GM12865 (cell line): ENCODE measurements at regions not wholly inside any gene's neighbourhood (a gene's known extent, or its start where the extent isn't known, plus 50 kb on each side); places are given as distances from the start of the nearest gene placed in this dataset.

Source experiments
- DNase-seq: peaks from one replicate; pipeline ENCODE4 v3.0.0; 2010; ENCODE audit warnings: low read depth
- H3K4me3 ChIP-seq: 2 replicates; pipeline ENCODE4 v1.5.1; 2011; ENCODE audit warnings: mild to moderate bottlenecking, low read depth, low read length, control low read depth
- TF ChIP-seq, protein P1 (sequence below): IDR thresholded peaks from 2 replicates; pipeline ENCODE4 v1.5.1; 2011; ENCODE audit warnings: low read length, control low read depth, low read depth, inconsistent platforms; ENCODE audit not compliant: insufficient read depth; ENCODE audit errors: missing control alignments

- TF ChIP-seq, protein P1, sequence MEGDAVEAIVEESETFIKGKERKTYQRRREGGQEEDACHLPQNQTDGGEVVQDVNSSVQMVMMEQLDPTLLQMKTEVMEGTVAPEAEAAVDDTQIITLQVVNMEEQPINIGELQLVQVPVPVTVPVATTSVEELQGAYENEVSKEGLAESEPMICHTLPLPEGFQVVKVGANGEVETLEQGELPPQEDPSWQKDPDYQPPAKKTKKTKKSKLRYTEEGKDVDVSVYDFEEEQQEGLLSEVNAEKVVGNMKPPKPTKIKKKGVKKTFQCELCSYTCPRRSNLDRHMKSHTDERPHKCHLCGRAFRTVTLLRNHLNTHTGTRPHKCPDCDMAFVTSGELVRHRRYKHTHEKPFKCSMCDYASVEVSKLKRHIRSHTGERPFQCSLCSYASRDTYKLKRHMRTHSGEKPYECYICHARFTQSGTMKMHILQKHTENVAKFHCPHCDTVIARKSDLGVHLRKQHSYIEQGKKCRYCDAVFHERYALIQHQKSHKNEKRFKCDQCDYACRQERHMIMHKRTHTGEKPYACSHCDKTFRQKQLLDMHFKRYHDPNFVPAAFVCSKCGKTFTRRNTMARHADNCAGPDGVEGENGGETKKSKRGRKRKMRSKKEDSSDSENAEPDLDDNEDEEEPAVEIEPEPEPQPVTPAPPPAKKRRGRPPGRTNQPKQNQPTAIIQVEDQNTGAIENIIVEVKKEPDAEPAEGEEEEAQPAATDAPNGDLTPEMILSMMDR: no peak
- DNase-seq: no peak
- no peak overlapping the region for H3K4me3 ChIP-seq
Measured at GRCh38 chr16:51245658-51245995, 94.6 kb upstream of the SALL1 start.

- no peak for DNase-seq
- TF ChIP-seq, protein P1: no peak
- H3K4me3 ChIP-seq: no peak overlapping the region
Measured at GRCh38 chr16:51244887-51245657, 94.0 kb upstream of the SALL1 start.

DNA sequence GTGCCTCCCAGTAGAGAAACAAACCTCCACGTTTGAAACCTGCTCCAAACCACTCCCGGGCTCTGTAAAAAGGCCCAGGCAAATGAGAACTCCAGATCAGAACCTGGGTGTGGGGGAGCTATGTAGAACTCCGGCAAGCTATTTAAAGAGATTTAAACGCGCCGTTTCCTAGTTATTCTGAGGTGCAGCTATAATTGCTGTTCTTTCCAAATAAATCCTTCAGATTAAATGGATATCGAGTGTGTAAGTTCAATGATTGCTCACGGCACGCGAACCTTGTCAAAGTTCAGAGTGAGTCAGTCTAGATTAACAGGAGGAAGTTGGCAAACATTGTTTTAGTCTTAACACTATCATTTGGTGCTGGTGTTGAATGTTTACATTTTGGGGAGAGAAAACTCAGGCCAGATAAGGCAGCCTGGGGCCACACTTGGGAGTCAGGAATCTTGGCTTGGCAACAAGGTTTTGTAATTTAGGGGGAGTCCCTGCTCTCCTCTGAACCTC is 92.9 kb upstream of the SALL1 start:
- DNase-seq: no peak
- TF ChIP-seq, protein P1: no peak
- no peak overlapping the region for H3K4me3 ChIP-seq

- DNase-seq: no peak
- no peak overlapping the region for H3K4me3 ChIP-seq
- TF ChIP-seq, protein P1: no peak
Measured at GRCh38 chr16:51242296-51242994, 91.4 kb upstream of the SALL1 start.

DNA sequence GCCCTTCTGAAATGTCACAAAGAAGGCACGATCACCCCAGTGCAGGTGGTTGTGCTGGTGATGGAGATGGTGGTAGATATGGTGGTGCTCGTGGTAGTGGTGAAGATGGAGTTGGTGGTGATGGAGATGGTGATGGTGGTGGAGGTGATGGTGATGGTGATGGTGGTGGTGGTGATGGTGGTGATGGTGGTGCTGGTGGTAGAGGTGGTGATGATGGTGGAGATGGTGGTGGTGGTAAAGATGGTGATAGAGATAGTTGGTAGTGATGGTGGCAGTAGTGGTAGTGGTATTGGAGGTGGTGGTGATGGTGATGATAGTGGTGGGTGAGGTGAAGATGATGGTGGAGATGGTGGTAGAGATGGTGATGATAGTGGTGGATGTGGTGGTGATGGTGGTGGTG is 88.1 kb upstream of the SALL1 start:
- H3K4me3 ChIP-seq: no peak overlapping the region
- DNase-seq: no peak
- TF ChIP-seq, protein P1: no peak

DNA sequence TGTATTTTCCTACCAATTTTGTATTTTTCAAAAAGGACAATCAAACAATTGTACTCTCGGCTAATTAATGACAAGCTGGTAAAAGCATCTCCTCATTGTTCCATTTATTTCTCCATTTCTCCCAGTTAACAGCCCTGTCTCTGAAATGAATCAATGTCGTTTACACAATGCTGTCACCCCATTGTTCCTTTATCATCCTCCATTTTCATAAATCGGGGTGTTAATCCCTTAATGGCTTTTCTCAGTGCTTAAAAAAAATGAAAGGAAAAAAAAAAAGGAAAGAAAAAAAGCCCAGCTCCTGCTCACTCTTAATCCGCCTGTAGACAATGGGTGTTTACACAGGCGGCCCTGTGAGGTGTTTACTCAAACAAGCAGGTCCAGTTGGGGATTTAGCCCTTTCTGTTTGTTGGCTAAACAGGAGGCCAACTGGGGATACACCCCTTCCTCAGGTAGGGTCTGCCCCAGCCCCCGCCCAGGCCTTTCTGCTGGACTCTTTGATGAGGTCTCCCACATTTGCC is 86.8 kb upstream of the SALL1 start:
- no peak overlapping the region for H3K4me3 ChIP-seq
- TF ChIP-seq, protein P1: no peak
- DNase-seq: no peak

DNA sequence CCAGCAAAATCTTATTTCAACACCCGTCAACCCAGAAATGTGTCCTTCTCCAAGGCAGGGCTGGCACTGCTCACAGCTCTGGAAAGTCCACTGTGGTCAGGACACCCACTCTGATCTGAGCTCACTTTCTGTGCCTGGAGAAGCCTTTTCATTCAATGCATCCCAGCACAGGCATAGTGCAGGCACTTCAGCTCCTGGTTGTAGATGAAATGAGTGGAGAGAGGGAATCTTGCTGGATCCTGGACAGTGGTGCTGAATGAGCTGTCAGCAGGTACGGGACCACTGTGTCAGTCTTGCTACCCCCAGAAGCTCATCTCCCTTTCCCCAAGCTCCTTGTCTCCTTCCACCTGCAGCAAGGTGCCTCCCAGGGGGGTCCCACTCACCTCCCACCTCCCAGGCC is 86.1 kb upstream of the SALL1 start:
- H3K4me3 ChIP-seq: no peak overlapping the region
- no peak for DNase-seq
- TF ChIP-seq, protein P1: no peak
